OCI-LY1 (cell line): ENCODE measurements at regions not wholly inside any gene's neighbourhood (a gene's known extent, or its start where the extent isn't known, plus 50 kb on each side); places are given as distances from the start of the nearest gene placed in this dataset.

Experiments used
- H2AFZ ChIP-seq: fragments of 200-600 bp; sonication (generic), shearing (Covaris generic); 2 replicates; pipeline ENCODE4 v1.6.0; 2014; ENCODE audit warnings: antibody characterized with exemption, mild to moderate bottlenecking, low read length
- H3F3A ChIP-seq: fragments of 200-600 bp; sonication (generic), shearing (Covaris generic); 2 replicates; pipeline ENCODE4 v1.6.0; 2014; ENCODE audit warnings: mild to moderate bottlenecking, antibody characterized with exemption, low read length, moderate library complexity; ENCODE audit not compliant: insufficient read depth
- H3K27ac ChIP-seq: fragments of 200-600 bp; sonication (generic); 2 replicates; pipeline ENCODE4 v1.5.1; 2014; ENCODE audit warnings: low read length, mixed run types, mild to moderate bottlenecking, low read depth; ENCODE audit not compliant: poor library complexity, severe bottlenecking
- H3K27me3 ChIP-seq: fragments of 200-600 bp; sonication (generic); 2 replicates; pipeline ENCODE4 v1.6.0; 2014; ENCODE audit warnings: antibody characterized with exemption, mild to moderate bottlenecking, low read length, moderate library complexity; ENCODE audit not compliant: insufficient read depth
- H3K36me3 ChIP-seq: fragments of 200-600 bp; sonication (generic); 2 replicates; pipeline ENCODE4 v1.6.1; 2014; ENCODE audit warnings: mild to moderate bottlenecking, antibody characterized with exemption, low read length, moderate library complexity, mixed read lengths; ENCODE audit not compliant: insufficient read depth
- H3K4me1 ChIP-seq: fragments of 200-600 bp; sonication (generic); 2 replicates; pipeline ENCODE4 v1.5.1; 2014; ENCODE audit warnings: mild to moderate bottlenecking, low read length, moderate library complexity; ENCODE audit not compliant: insufficient read depth, severe bottlenecking
- H3K4me2 ChIP-seq: fragments of 200-600 bp; sonication (generic), shearing (Covaris generic); 2 replicates; pipeline ENCODE4 v1.6.1; 2014; ENCODE audit warnings: low read length
- H3K4me3 ChIP-seq: fragments of 200-600 bp; sonication (generic); 2 replicates; pipeline ENCODE4 v1.5.1; 2014; ENCODE audit warnings: low read length, low read depth, mild to moderate bottlenecking, mixed read lengths; ENCODE audit not compliant: poor library complexity, severe bottlenecking
- H3K79me2 ChIP-seq: fragments of 200-600 bp; shearing (Covaris generic); 2 replicates; pipeline ENCODE4 v1.6.1; 2016; ENCODE audit warnings: mixed run types, low read length, mixed read lengths; ENCODE audit not compliant: insufficient read depth
- H3K9ac ChIP-seq: fragments of 200-600 bp; sonication (generic), shearing (Covaris generic); 2 replicates; pipeline ENCODE4 v1.6.1; 2014; ENCODE audit warnings: mild to moderate bottlenecking, low read length, mixed read lengths
- H3K9me2 ChIP-seq: fragments of 200-600 bp; sonication (generic), shearing (Covaris generic); 2 replicates; pipeline ENCODE4 v1.6.1; 2014; ENCODE audit warnings: low read depth, mild to moderate bottlenecking, low read length, mixed read lengths
- H3K9me3 ChIP-seq: fragments of 200-600 bp; shearing (Covaris generic); 2 replicates; pipeline ENCODE4 v1.6.1; 2014; ENCODE audit warnings: low read length, mixed read lengths
- H4K20me1 ChIP-seq: fragments of 200-600 bp; sonication (generic), shearing (Covaris generic); 2 replicates; pipeline ENCODE4 v1.6.0; 2016; ENCODE audit warnings: mild to moderate bottlenecking, low read length; ENCODE audit not compliant: insufficient read depth
- CTCF ChIP-seq: fragments of 200-600 bp; sonication (generic), shearing (Covaris generic); IDR thresholded peaks from 2 replicates; pipeline ENCODE4 v1.5.1; 2017; ENCODE audit warnings: mild to moderate bottlenecking, antibody characterized with exemption, low read length, moderate library complexity, mixed read lengths
- EZH2 ChIP-seq: fragments of 200-600 bp; sonication (generic), shearing (Covaris generic); IDR thresholded peaks from 2 replicates; pipeline ENCODE4 v1.8.0; 2017; ENCODE audit warnings: borderline replicate concordance, mixed run types, mild to moderate bottlenecking, antibody characterized with exemption, low read length, moderate library complexity, mixed read lengths

- no peak overlapping the region for H3K4me3 ChIP-seq
- no peaks in the 10 kb centered on the region for H4K20me1 ChIP-seq
- H3K4me1 ChIP-seq: no peaks in the 10 kb centered on the region
- no peaks in the 10 kb centered on the region for H3K79me2 ChIP-seq
- no peaks in the 10 kb centered on the region for H3K36me3 ChIP-seq
- 0 out of 2 replicates have a peak, but pooled peaks cover 3% of the 10 kb centered on the region for H3K9me3 ChIP-seq
- H3K9ac ChIP-seq: no peak overlapping the region
- no peak overlapping the region for H3K4me2 ChIP-seq
- H3K9me2 ChIP-seq: no peaks in the 10 kb centered on the region
- no peaks in the 10 kb centered on the region for H3K27me3 ChIP-seq
- no peak overlapping the region for H3K27ac ChIP-seq
- no peak overlapping the region for H2AFZ ChIP-seq
- TF ChIP-seq EZH2: no peak
- no peak for TF ChIP-seq CTCF
- H3F3A ChIP-seq: no peaks in the 10 kb centered on the region
Measured at GRCh38 chr13:76267216-76267615, 619.0 kb downstream of the KCTD12 start.

- H3K4me3 ChIP-seq: no peak overlapping the region
- no peak overlapping the region for H3K27ac ChIP-seq
- H2AFZ ChIP-seq: no peak overlapping the region
- H3K4me1 ChIP-seq: no peaks in the 10 kb centered on the region
- TF ChIP-seq EZH2 (no peak), CTCF (no peak)
- no peaks in the 10 kb centered on the region for H4K20me1 ChIP-seq
- H3K9ac ChIP-seq: no peak overlapping the region
- H3F3A ChIP-seq: no peaks in the 10 kb centered on the region
- H3K9me3 ChIP-seq: 0 out of 2 replicates have a peak, but pooled peaks cover 3% of the 10 kb centered on the region
- no peaks in the 10 kb centered on the region for H3K79me2 ChIP-seq
- H3K36me3 ChIP-seq: no peaks in the 10 kb centered on the region
- no peaks in the 10 kb centered on the region for H3K27me3 ChIP-seq
- no peak overlapping the region for H3K4me2 ChIP-seq
- no peaks in the 10 kb centered on the region for H3K9me2 ChIP-seq
Measured at GRCh38 chr13:76266561-76266960, 619.6 kb downstream of the KCTD12 start.

- Histone ChIP-seq H3K9me3 (no peaks in the 10 kb centered on the region), H3K4me3 (no peak overlapping the region), H3K27me3 (no peaks in the 10 kb centered on the region), H2AFZ (no peak overlapping the region), H4K20me1 (no peaks in the 10 kb centered on the region), H3F3A (no peaks in the 10 kb centered on the region), H3K36me3 (no peaks in the 10 kb centered on the region), H3K9ac (no peak overlapping the region), H3K27ac (no peak overlapping the region), H3K79me2 (no peaks in the 10 kb centered on the region), H3K4me1 (no peaks in the 10 kb centered on the region), H3K4me2 (no peak overlapping the region), H3K9me2 (no peaks in the 10 kb centered on the region)
- no peak for TF ChIP-seq CTCF
- TF ChIP-seq EZH2: no peak
Measured at GRCh38 chr13:76250211-76250610, 614.1 kb downstream of the LMO7 start.
